NCI-H748 (cell line): ENCODE measurements at regions not wholly inside any gene's neighbourhood (a gene's known extent, or its start where the extent isn't known, plus 50 kb on each side); places are given as distances from the start of the nearest gene placed in this dataset.

Source experiments
- DNase-seq: peaks from one replicate; lab custom pipeline; 2025; ENCODE audit not compliant: unreplicated experiment; lab: John Stamatoyannopoulos, UW

- no peak for DNase-seq
Observed at GRCh38 chr5:63374085-63374484, 588.2 kb downstream of the HTR1A start.

DNA sequence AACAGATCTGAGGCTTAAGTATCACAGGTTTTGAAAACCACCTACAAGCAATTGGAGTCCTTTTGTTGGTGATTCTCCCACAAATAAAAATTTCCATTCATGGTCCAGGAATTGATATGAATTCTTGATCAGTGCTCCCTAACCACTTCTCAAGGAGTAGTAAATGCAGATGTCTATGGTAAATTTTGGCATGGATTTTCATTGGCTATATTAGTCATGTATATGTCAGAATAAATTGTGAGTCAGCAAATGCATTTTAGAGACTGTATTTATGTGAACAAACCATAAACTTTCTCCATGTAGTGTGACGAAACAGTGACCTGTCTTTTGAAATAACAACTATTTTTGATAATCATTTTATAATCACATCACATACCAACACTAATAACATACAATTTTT, 611.1 kb downstream of the HTR1A start:
- no peak for DNase-seq

- DNase-seq, result no peak
Observed at GRCh38 chr5:63346451-63346850, 615.8 kb downstream of the HTR1A start.

GRCh38 chr5:63341442-63341841, 620.8 kb downstream of the HTR1A start:
- DNase-seq, result no peak

- DNase-seq, result no peak
Observed at GRCh38 chr5:63323926-63324325, 638.3 kb downstream of the HTR1A start.

DNA sequence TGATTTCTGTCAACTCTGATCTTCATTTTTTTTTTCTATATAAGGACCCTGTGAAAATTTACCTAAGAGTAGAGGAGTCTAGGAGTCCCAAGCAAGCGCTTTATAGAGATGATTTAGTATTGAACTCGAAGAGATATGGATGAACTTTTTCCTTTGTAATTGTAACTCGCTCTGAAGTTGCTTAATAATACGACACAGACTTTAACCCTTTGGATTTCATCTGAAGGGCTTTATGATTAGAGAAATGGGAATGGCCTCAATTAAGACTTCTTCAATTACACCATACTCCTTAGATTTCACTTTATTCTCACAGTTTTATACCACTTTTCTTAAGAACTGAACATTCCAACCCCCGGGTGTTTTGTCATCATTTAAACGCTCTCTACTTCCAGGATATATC, 647.7 kb downstream of the HTR1A start:
- DNase-seq, result no peak

DNA sequence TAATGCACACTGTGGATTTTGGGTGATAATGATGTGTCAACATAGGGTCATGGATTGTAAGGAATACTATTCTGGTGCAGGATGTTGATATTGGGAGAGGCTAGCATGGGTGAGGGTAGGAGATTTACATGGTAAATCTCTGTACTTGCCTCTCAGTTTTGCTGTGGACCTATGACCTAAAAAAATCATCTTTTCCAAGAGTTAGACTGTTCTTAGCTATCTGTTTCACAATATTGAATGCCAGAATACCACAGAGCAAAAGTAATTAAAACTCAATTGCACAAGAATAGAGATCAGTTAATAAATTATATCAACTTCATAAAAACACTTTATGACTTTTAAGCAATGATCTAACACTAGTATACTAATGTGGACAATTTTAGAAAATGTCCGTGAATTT, 651.6 kb downstream of the HTR1A start:
- no peak for DNase-seq

DNA sequence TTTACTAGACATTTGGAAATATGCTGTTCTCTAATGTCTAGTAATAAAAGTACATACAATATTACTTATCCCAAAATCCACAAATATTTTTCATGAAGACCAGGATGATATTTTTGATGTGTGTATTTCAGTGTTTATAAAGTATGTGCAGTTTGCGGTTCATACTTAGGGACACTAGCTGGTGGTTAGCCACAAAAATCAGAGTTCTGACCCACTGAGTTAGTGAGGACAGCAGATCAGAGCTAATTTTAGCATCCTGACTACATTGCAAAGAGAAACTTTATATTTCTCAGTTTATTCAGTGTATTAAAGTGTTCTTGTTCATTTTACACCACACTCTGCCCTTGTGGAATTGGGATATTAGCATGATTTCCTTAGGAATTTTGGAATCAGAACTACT, 655.3 kb downstream of the HTR1A start:
- DNase-seq, result no peak

DNA sequence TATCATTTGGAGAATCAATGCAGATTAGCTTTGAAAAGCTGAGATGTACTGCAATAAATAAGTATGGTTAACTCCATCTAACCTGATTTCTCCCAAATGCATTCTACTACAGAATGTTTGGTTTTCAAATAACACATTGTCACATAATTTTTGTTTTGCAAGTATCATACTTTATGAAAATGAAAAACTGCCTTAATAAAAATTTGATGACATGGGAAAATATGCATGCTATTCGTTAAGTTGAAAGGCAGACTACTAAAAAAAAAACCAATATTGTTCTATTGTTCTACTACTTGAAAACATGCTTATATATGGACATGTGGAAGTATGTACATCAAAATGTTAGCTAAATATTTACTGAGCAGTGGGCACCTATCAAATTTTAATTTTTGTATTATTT, 668.9 kb downstream of the HTR1A start:
- DNase-seq, result no peak

DNA sequence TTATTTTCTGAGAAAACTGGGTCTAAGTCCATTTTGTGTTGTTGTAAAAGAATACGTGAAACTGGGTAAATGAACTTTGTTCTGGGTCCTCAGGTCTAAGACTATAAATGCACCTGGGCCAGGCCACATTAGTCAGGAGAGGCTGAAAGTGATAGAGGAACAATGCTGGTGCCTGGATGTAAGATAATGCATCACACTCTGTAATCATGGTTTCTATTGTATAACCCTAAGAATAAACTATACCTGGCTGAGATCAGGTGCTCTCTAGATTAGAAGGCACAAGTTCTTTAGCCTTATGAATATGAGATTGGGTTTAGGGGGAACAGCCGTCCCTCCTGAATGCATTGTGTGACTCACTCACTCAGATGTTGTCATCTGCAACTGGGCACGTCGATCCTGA, 675.5 kb downstream of the HTR1A start:
- no peak for DNase-seq

GRCh38 chr5:63263411-63263810, 684.8 kb downstream of the LRRC70 start:
- no peak for DNase-seq

DNA sequence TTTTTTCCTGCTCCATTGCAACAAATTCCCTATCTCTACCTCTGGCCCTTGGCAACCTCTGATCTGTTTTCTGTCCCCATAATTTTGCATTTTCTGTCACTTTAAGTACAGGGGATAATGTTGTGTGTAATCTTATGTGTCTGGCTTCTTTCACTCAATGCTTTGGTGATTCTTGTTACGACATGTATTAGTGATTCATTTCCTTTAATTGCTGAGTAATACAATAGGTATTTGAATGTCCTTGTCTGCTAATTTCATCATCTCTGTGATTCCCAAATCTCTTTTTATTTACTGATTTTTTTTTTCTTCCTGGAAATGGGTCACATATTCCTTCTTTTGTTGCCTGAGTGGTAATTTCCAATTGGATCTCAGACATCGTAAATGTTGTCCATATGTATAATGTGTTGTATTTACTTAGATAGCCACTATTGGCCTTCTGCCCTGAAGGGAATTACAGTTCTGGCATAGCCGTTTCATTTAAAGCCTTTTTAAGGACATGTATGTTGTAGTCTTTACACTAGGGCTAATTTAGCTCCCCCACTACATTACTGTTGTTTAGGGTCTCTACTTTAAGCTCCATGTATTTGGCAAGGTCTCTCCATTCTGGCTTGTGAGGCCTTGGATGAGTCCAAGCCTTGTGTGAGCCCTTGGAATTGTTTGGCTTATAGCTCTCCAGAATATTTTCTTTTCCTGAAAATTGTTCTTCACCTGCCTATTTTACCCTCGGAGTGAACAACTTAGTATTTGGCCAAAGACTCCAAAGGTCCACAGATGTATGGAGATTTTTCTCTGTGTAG, 683.8 kb downstream of the LRRC70 start:
- DNase-seq, result no peak

DNA sequence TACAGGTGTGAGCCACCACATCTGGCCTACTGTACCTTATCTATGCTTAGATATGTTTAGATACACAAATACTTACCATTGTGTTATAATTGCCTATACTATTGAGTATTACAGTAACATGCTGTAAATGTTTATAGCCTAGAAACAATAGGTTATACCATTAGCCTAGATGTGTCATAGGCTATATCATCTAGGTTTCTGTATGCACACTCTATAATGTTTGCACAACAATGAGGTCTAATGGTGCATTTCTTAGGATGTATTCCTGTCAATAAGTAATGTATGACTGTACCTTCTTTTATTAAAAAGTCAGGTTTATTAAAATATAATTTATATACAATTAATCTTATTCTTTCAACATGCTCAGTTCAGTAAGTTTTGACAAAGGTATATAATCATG, 683.1 kb downstream of the LRRC70 start:
- DNase-seq, result no peak

DNA sequence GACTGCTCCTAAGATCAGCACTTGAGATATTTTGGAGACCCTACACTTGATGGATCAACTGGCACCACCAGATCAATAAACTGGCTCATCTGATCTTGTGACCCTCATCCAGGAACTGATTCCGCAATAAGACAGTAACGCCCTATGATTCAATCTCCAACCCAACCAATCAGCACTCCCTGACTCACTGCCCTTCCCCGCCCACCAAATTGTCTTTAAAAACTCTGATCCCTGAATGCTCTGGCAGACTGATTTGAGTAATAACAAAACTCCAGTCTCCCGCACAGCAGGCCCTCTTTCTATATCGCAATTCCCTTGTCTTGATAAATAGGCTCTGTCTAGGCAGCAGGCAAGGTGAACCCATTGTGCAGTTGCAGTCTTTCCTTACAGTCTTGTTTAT, 677.0 kb downstream of the LRRC70 start:
- no peak for DNase-seq

DNA sequence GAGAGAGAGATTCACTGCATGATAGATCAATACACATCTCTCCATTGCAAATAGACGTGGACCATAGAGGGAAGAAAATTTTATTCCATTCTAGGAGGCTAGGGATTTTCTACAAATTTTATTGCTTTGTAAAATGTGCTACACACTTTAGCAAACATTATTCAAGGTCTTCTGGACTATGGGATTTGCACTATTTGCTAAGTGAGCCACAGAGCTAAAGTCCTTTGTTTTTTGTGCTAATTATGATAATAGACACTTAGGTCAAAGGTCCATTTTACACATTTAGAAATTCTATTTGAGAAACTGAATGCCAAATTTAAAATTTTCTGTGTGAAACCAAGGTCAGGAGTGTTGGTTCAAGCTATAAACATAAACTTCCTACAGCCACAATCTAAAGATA, 672.3 kb downstream of the LRRC70 start:
- DNase-seq, result no peak

DNA sequence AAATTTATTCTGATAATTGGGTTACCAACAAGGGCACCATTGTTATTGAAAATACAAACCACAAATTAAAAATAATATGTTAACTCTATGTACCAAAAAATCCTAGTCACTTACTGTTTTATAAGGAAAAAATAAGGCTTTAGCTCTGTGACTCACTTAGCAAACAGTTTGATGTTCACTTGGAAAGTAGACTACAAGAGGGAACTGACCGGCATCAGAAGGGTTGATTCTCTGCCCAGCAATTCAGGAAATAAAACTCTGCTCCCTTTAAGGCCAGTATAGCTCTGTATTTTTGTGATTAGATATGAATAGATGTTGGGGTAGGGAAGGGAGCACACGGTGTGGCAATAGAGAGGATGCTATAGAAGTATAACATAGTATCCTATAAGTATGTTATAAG, 671.3 kb downstream of the LRRC70 start:
- DNase-seq, result no peak

GRCh38 chr5:63247651-63248050, 669.0 kb downstream of the LRRC70 start:
- DNase-seq, result no peak

DNA sequence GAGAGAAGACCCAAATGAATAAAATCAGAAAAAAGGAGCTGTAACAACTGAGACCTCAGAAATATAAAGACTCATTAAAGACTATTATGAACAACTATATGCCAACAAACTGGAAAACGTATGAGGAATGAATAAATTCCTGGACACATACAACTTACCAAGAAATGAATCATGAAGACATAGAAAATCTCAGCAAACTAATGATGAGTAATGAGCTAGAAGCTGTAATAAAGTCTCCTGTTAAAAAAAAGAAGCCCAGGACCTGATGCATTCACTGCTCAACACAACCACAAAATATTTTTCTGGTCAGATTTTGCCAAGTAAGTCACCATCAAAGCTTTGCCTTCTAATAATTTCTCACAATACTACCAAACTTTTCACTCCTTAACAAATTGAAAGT, 666.7 kb downstream of the LRRC70 start:
- no peak for DNase-seq

GRCh38 chr5:63240063-63240755, 661.6 kb downstream of the LRRC70 start:
- DNase-seq, result no peak

- no peak for DNase-seq
Observed at GRCh38 chr5:63233911-63234310, 655.3 kb downstream of the LRRC70 start.

DNA sequence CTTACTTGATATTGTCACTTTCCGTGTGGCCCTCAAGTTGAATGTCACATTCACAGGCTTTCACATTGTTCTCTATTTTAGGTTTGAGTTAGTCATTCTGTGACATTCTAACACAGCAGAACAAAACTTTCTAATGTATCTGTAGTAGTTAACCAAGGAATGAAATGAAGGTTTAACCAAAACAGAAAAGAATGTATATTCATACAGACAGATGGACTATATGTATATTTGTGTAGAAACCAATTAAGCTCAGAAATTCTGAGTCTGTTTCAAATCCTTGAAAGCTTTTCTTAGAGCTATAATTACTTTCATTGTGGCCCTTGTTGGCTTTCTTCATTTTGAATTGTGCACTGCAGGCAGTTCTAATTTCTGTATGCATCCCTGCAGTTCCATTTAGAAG, 654.7 kb downstream of the LRRC70 start:
- no peak for DNase-seq

GRCh38 chr5:63230754-63231153, 652.1 kb downstream of the LRRC70 start:
- DNase-seq, result no peak

- no peak for DNase-seq
Observed at GRCh38 chr5:63228154-63228553, 649.5 kb downstream of the LRRC70 start.
